ENCODE measurements at regions not wholly inside any gene's neighbourhood (a gene's known extent, or its start where the extent isn't known, plus 50 kb on each side); places are given as distances from the start of the nearest gene placed in this dataset.

GRCh38 chr4:58551676-58552075, 1441.5 kb upstream of the IGFBP7 start:
- no peak for DNase-seq

DNA sequence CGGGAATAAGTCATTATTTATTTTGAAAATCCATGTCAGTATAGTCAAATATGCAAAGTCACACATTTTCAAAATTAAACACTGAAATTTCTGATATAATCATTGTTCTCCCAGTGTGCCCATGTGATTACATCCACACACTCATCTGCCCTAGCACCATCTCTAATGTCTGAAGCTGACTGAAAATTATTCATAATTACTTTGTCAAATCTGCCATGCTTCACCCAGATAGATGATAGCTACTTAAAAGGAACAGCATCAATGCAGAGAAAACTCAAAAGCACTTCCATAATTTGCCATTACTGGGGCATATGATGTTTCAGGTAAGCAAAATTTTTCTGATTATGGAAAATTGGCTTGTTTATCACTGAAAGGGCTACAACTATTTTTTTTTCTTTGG, 1433.3 kb upstream of the IGFBP7 start:
- no peak for DNase-seq

GRCh38 chr4:58541926-58542325, 1431.7 kb upstream of the IGFBP7 start:
- no peak for DNase-seq

- DNase-seq = no peak
These were observed 1412.7 kb upstream of the IGFBP7 start for GRCh38 chr4:58522765-58523382.

DNA sequence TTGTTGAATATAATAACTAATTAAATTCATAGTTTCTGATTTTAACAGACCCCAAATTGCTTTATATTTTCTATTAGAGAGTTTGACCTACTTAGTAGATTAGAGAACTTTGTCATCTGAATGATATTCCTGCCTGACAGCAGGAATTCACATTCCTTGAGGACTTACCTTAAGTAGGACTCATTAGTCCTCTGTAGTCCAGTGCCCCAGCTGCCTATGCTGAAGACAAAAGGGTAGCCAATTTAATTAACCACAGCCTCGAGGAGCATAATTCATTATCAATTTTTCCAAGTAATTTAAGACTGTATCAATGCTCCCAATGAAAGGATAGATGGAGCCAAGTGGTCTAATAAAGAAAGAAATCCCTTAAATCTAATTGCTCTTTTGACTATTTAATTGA, 1405.0 kb upstream of the IGFBP7 start:
- DNase-seq = no peak

GRCh38 chr4:58514299-58514698, 1404.1 kb upstream of the IGFBP7 start:
- no peak for DNase-seq

- DNase-seq = no peak
These were observed 1400.5 kb upstream of the IGFBP7 start for GRCh38 chr4:58510652-58511051.

GRCh38 chr4:58507079-58507478, 1396.9 kb upstream of the IGFBP7 start:
- DNase-seq = no peak

GRCh38 chr4:58502839-58503238, 1392.7 kb upstream of the IGFBP7 start:
- no peak for DNase-seq

- DNase-seq = no peak
These were observed 1389.0 kb upstream of the IGFBP7 start for GRCh38 chr4:58499182-58499581.

- DNase-seq = no peak
These were observed 1381.4 kb upstream of the IGFBP7 start for GRCh38 chr4:58491620-58492019.

GRCh38 chr4:58477950-58478349, 1367.8 kb upstream of the IGFBP7 start:
- no peak for DNase-seq

DNA sequence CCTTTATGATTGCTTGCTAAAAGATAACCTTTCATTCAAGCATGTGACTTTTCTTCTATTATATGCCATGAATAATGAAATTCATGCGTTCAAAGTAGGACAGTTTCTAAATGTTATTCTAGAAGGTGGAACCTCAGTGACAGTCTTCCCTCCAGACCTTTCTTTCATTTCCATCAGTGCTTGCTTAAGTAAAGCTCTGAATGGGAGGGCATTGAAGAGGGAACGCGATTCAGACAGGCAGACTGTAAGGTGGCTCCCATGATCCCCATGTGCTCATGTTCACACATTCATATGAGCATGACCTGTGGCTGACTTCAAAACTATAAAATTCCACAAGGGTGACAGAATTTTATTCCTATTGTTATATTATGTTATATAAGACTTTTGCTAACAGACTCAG, 1367.3 kb upstream of the IGFBP7 start:
- DNase-seq = no peak

- no peak for DNase-seq
These were observed 1364.9 kb upstream of the IGFBP7 start for GRCh38 chr4:58475097-58475496.

DNA sequence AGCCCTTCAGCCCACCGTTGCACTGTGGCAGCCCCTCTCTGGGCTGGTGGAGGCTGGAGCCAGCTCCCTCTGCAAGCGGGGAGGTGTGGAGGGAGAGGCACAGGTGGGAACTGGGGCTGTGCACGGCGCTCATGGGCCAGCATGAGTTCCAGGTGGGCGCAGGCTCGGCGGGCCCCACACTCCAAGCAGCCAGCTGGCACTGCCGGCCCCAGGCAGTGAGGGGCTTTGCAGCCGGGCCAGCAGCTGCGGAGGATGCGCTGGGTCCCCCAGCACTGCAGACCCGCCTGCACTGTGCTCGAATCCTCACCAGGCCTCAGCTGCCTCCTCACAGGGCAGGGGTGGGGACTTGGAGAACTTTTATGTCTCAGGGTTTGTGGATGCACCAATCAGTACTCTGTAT, 1354.8 kb upstream of the IGFBP7 start:
- DNase-seq = no peak

DNA sequence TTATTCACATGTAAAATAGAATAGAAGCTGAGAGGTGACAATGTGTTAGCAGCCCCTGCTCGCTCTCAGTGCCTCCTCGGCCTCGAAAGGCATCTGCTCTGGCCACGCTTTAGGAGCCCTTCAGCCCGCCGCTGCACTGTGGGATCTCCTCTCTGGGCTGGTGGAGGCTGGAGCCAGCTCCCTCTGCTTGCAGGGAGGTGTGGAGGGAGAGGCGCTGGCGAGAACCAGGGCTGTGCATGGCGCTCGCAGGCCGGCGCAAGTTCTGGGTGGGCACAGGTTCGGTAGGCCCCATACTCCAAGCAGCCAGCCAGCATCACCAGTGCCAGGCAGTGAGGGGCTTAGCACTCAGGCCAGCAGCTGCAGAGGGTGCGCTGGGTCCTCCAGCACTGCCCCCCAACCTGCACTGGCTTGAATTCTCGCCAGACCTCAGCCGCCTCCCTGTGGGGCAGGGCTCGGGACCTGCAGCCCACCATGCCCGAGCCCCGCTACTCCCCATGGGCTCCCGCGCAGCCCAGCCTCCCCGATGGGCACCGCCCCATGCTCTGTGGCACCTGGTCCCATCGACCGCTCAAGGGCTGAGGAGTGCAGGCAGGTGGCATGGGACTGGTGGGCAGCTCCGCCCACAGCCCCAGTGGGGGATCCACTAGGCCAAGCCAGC, 1346.7 kb upstream of the IGFBP7 start:
- DNase-seq = no peak

- DNase-seq = no peak
These were observed 1343.8 kb upstream of the IGFBP7 start for GRCh38 chr4:58453956-58454355.

DNA sequence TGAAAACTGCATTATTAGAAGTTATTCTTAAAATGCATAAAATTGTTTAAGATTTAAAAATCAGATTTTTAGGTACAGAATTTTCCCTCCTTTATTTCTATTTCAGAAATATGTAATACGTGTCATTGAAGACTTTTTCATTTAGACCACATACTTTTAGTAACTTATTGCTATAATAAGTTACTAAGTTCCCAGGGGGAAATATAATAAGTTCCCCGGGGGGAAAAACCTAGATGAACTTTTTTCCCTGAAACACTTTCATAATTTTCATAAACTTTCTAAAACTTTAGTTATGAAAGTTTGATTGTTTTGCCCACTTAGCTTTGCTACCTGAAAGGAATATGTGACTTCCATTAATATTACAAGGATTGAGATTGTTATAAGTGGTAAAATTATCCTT, 1341.5 kb upstream of the IGFBP7 start:
- no peak for DNase-seq

- DNase-seq = no peak
These were observed 1325.7 kb upstream of the IGFBP7 start for GRCh38 chr4:58435871-58436270.

DNA sequence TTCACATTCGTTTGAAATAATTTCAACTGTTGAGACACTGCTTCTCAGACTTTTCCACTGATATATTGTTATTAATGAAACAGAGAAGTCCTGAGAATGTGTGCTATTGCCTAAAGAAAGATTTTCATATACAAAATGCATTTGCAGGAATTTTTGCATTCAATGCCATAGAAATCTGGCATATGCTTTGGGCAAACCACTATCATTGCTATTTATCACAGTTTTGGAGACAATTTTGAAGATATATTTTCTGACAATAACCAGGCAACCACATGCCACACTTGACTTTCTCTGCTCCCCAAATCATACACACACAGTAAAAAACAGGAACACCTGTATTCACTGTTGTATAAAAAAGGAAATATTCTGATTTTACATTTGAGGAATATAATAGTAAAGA, 1303.7 kb upstream of the IGFBP7 start:
- no peak for DNase-seq

DNA sequence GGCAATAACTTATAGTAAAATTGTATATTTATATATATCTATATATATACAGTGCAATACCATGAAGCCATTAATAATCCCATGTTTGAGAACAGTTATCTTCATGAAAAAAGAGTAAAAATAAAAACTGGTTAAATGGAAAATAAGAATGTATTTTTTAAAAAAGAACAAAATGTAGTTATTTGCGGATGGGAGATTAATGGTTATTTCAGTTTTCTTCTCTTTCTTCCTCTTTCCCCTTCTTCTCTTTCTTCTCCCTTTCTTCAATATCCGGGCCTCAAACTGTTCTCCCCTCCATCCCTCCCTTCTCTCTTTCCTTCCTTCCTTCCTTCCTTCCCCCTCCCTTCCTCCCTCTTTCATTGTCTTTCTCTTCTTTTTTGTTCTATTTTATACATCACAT, 1301.7 kb upstream of the IGFBP7 start:
- DNase-seq = no peak

DNA sequence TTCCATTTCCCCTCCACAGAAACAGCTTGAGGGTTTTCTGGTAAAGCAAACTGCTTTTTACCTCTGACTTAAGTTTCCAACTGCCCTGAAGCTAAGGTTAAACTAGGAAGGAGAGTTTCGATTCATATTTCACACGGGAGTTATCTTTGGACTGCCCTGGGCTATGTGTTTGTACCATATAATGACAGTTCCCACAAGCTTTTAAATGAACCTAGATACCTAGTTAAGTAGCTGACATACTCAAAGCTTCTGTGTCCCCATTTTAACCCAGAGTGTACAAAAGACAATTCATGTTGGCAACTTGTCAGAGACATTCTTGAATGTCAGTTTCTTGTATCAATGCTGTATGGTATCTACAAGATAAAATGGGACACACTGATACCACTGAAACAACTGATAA, 1296.6 kb upstream of the IGFBP7 start:
- no peak for DNase-seq

- no peak for DNase-seq
These were observed 1258.0 kb upstream of the IGFBP7 start for GRCh38 chr4:58368221-58368620.

GRCh38 chr4:58360354-58361133, 1250.4 kb upstream of the IGFBP7 start:
- DNase-seq = no peak
